SU-DHL-6 (cell line): ENCODE measurements at regions not wholly inside any gene's neighbourhood (a gene's known extent, or its start where the extent isn't known, plus 50 kb on each side); places are given as distances from the start of the nearest gene placed in this dataset.

Experiments
- EZH2phosphoT487 ChIP-seq: fragments of 200-600 bp; sonication (generic), shearing (Covaris generic); conservative IDR thresholded peaks from 2 replicates; pipeline ENCODE4 v1.6.1; 2018; ENCODE audit warnings: mild to moderate bottlenecking, antibody characterized with exemption, low read length, moderate library complexity, mixed read lengths
- TF ChIP-seq, protein P1 (sequence below): fragments of 200-600 bp; sonication (generic); IDR thresholded peaks from one replicate; pipeline ENCODE4 v1.5.1; 2017; ENCODE audit warnings: antibody characterized with exemption, mild to moderate bottlenecking, low read length, moderate library complexity; ENCODE audit not compliant: insufficient read depth, poor library complexity, severe bottlenecking

DNA sequence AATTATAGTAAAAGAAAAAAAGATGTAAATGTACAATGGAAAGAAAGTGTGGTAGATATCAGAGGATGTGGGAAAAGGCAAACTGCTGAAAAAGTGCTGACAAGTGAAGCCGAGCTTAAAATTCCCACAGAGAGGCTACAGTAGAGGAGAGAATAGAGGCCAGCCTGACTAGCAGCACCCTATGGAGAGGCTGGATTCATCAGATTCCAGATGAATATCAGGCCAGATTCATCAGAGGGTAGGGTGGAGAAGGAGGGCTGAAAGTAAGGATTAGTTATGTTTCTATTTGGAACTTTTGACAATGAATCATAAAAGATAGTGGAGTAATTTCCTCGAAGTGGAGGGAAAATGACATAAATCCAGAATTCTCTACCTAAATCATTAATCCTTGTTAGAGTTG, 60.4 kb upstream of the NEK7 start:
- TF ChIP-seq, protein P1, sequence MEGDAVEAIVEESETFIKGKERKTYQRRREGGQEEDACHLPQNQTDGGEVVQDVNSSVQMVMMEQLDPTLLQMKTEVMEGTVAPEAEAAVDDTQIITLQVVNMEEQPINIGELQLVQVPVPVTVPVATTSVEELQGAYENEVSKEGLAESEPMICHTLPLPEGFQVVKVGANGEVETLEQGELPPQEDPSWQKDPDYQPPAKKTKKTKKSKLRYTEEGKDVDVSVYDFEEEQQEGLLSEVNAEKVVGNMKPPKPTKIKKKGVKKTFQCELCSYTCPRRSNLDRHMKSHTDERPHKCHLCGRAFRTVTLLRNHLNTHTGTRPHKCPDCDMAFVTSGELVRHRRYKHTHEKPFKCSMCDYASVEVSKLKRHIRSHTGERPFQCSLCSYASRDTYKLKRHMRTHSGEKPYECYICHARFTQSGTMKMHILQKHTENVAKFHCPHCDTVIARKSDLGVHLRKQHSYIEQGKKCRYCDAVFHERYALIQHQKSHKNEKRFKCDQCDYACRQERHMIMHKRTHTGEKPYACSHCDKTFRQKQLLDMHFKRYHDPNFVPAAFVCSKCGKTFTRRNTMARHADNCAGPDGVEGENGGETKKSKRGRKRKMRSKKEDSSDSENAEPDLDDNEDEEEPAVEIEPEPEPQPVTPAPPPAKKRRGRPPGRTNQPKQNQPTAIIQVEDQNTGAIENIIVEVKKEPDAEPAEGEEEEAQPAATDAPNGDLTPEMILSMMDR = no peak
- TF ChIP-seq EZH2phosphoT487 = no peak
